Activated CD4-positive, alpha-beta T cell treated with anti-CD3 and anti-CD28 coated beads, Interleukin-2, Interleukin-4, amounts not matched to agents 100 ng/mL and 50 ng/mL, durations not matched to agents 16 hours and 8 hours (primary cell): ENCODE measurements at regions not wholly inside any gene's neighbourhood (a gene's known extent, or its start where the extent isn't known, plus 50 kb on each side); places are given as distances from the start of the nearest gene placed in this dataset.

Experiments
- DNase-seq: peaks from one replicate; pipeline ENCODE4 v3.0.0-alpha.2; 2020; ENCODE audit warnings: low spot score

DNA sequence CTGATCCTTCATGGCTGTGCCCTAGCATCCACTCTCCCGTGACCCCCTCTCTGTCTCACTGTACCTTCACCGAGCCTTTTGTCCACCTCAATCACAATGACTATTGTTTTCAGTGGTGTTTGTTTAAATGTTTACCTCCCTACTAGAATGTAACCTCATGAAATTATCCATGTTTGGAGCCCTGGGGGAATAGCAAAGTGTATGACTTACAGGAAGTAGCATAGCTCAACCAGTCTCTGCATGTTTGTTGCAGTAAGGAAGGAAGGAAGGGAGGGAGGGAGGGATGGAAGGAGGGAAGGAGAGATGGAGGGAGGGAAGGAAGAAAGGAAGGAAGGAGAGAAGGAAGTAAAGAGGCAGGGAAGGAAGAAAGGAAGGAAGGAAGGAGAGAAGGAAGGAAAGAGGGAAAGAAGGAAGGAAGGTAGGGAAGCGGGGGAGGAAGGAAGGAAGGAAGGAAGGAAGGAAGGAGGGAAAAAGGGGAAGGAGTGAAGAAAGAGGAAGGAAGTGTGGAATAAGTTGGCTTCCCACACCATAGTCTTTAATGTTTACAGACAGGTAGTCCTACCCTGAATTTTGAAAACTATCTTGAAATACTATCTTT is 421.4 kb downstream of the COG6 start:
- no peak for DNase-seq

DNA sequence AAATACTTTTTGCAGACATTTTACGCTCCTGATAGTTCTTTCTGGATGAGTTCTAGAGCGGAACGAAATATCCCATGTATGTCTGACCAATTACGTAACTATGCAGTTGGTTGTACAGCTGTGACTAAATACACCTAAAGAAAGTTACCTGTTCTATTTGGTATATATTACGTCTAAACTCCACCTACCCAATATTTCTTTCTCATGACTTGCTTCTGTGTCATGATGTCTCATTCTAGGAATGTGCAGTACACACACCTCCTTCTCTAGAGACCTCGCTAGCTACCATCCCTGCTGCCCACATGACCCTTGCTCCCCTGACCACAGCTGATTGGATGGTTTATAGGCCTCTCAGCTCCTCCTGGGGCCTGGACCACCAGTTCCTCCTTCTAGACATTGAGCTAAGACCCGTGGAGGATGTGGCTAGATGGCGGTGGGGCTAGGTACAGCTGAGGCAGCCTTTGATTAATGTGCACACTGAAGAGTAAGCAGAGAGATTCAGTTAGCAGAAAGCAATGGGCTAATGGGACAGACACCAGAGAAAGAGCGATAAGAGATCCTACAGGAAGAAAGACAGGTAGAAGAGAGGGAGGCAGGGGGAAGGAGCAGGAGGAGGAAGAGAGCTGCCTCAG is 422.1 kb downstream of the COG6 start:
- no peak for DNase-seq

DNA sequence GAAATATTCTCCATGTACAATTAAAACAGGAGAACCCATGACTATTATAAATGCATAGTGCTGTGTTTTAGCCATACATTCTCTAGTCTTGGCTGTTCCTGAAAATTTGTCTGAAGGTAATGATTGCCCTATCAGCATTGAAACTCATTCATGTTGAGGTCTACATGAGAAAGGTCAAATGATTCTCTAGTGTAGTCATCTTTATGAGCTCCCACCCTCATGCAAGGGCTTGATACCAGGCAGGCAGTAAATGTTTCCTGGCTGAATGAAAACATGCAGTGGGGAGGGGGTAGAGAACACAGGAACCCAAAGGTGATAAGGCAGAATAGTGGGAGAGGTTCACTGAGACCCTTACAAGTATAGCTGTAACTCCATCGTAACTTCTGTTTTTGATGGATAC is 424.3 kb downstream of the COG6 start:
- no peak for DNase-seq

- DNase-seq = no peak
Observed at GRCh38 chr13:40080676-40081075, 425.2 kb downstream of the COG6 start.

- DNase-seq = no peak
Observed at GRCh38 chr13:40082639-40083038, 427.2 kb downstream of the COG6 start.

DNA sequence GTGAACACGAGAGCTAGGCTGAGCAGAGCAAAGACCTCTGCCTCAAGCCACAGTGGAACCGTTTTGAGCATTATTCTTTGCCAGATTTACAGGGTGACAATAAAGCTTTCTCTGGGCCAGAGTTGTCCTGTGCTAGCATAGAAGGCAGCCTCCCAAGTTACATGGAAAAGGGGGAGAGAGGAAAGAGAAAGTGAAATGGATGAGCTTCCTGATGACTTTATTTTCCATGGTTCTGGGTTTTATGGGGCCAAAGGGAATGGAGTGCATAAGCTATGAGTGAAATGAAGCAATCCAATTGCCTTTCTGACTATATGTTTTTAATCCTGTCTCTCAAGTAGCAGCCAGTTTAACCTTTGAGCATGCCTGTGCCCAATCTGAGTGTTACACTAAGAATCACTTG is 428.4 kb downstream of the COG6 start:
- DNase-seq = no peak

- DNase-seq = no peak
Observed at GRCh38 chr13:40084934-40085333, 429.5 kb downstream of the COG6 start.

DNA sequence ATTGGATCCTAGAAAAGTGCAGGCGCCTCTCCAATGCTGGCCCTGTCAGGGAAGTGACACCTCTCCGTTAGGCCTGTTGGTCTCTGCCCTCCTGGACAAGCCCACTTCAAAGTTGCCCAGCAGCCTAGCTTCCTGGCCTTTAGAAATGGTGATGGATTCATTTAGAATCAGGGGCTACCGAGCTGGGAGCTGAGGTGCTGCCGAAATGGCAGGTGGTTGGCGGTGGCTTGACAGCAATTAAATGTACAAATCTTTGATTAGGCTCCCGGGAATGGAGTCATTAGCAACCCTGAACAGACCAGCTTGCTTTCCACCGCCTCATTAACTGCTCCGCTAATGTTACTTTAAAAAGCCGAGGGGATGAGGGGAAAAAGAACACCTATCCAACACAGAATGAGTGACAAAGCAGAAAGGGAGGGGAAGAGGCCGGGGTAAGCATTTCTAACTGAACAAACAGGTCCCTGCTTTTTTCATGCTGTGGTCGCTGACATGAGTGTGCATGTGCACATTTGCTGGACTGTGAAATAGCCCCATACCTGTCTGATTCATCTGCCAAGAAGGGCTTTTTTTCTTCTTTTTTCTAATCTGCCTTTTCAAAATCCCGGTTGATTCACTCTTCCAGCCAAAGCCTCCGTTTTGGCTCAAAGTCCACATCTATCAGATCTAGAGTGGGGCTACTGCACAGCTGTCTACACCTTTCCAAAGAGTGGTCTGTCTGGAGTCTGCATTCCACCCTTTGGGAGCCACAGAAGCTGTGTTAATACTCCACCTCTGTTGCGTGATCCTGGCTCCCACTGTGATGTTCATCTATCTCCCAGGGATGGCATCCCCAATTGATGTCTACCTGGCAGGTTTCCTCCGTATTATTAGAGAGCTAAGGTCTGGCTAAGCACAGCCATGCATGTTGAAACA is 431.9 kb downstream of the COG6 start:
- no peak for DNase-seq

DNA sequence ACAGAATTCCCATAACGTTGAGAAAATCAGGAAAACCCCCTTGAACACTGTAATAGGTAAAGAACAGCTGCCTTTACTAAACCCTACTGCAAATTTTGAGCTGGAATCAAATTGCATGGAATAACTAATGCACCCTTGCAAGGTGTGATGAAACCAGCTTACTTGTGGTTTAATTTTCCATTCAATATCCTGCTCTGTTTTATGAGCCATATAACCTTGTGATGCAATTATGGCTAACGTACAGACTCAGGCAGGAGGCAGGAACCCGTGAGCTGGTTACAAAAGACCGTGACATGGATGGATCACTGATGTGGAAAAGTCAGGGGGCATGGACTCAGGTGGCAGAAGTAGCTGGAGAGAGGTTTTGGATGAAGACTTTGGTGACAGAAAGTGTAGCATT is 438.6 kb downstream of the COG6 start:
- no peak for DNase-seq

DNA sequence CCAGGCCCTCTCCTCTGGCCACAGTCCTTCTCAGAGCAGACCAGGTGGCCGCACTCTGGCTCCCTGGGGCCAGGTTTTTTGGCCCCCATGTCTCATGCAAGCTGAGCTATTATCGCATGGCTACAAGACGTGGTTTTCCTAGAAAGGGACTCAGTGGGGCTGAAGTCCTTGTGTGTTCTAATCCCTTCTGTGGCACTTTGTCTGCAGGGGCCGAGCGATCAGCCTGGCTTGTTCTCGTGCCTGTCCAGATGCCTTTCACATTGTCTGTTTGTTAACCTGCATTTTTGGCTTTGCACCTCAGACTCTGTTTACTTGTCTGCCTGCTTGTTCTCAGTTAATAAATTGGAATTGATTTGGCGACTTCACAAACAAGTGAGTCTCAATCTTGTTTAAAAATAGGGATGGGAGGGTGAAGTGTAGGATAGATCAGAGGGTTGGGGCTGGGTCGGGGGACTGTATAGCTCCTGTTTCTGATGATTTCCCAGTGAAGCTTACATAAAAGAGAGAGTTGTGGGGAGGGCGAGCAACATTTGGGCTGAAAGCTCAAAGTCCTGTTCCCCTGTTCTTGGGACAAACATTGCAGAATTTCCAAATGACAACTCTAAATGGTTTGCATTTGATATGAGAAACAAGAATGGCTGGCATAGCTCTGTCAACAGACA is 440.4 kb downstream of the COG6 start:
- no peak for DNase-seq

- peak; percentile 31 for DNase-seq
Observed at GRCh38 chr13:40096357-40096901, 441.0 kb downstream of the COG6 start.

- DNase-seq = no peak
Observed at GRCh38 chr13:40098246-40098645, 442.8 kb downstream of the COG6 start.

DNA sequence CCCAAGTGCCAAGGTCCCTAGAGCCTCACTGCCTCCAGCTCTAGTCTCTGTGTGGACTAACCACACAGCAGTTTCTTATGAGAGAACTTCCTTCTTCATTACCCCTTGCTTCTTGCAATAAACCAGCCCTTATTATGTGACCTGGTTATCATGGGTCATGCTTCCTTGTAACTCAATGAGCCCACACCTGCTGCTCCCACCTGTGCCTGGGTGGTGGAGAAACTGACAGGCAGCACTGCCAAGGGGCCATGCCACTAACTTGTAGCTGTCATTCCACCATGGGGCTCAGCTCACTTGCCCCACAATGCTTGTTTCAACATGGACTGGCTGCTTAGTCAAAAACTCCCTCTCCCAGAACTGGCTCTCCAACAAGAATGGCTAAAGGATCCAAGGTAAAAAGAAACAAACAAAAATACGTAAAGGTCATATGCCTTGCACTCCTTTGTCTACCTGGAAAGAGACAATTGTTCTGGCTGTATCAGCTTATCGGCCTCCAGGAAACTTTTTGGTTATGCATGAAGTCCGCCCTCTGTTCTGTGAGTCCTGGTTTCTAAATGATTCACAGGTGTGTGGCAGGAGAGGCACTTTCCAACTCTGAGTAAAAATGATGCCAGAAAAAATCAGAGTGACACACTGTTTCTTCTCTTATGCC is 446.4 kb downstream of the COG6 start:
- peak; percentile 88 for DNase-seq

GRCh38 chr13:40102360-40102727 is 446.9 kb downstream of the COG6 start:
- DNase-seq = no peak

DNA sequence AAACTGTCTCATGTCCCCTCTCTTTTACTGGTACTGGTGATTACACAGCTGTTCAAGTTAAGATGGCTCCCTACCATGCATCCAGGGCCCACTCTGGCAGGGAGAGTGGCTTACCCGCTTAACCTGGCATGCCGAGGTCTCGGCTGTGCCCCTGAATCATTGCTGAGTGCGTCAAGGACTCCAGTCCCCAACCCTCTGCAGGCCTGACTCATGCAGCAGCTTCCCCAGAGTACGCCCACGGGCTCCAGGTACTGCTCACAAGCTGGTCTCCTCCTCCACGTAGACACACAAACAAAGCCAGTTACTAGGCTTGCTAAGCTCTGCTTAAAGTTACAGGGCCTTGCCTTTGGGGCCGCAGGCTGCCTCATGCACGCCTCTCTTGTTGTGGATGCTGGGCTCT is 447.4 kb downstream of the COG6 start:
- peak; percentile 83 for DNase-seq

DNA sequence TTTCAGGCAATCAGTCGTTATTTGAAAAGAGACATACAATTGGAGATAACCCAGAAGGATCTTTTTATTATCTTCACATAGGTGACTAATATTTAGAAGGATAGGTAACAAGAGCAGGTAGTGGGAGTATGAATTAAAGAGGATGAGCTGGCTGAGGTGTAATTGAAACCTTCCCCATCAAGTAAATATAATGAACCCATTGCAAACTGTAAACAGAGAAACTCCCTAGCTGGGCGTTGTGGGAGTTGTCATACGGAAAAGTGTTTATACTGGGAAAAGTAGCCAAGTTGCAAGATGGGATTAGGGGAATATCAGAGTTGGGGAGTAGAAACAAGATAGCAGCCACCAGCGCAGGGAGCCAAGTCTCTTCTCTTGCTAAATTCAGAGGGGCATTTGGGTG is 448.4 kb downstream of the COG6 start:
- no peak for DNase-seq

DNA sequence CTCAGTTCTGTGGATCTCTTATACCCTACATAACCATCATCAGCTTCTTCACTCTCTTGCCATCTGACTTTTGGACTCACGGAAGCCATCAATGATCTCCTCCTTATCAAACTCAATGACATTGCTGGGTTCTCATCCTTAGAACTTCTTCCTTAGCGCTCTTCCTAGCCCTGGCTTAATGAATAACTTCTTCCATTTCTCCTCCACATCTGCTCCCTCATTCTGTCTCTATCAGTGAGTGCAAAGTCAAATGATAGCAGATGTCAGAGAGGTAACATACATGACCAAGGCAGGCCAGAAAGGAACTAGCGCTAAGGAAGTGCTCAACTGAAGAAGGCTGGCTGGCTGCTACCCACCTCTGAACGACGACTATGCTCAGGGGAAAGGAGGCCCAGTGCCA is 449.8 kb downstream of the COG6 start:
- DNase-seq = no peak

DNA sequence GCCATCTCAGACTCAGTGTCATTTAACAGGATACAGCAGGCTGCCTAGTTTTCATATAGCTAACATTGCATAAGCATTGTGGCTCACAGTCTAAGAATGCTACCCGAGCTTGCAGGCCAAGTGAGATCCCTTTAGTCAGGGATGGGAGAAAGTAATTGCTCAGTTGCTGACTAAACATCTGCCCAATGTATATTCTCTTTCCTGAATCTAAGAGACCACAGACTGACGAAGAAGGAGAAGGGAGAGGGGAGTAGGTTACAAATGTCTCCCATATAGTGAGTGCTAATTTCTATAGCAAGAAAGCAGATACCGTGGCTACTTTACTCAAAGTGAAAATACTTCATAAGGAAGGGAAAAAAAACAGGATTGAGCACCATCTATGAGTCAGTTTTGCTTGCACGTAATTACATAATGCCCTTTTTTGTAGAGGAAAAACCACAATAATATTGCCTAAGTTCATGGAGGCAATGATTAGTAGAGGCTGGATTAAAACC is 453.9 kb downstream of the COG6 start:
- DNase-seq = peak; percentile 69

DNA sequence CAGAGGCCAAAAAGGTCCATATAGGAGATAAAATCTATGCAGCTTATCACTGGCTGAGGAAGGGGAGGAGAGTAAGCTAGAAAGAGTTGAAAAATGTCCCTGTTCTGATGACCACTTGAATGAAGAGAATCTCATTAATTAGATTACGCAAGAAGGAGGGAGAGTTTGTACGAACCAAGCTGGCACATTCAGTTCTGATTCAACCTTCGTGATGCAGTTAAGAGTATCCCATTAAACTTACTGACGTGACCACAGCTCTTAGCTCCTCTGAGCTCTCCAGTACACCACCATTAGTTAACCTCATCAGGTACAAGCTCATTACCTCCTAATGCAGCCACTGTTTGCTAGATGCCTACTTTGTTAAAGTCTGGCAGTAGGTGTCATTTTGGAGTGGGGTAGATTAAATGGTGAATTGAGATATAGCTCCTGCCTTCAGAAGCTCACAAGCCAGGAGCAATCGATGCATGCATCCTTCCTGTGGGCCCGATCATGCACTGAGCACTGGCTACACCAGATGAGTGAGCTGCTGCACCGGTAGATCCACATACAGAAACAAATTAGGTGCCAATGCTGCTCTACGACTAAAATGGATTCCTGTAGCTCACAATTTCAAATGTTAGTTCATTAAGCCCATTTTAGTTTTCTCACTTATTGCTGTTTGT is 458.3 kb downstream of the COG6 start:
- no peak for DNase-seq

- no peak for DNase-seq
Observed at GRCh38 chr13:40114305-40114896, 458.9 kb downstream of the COG6 start.

DNA sequence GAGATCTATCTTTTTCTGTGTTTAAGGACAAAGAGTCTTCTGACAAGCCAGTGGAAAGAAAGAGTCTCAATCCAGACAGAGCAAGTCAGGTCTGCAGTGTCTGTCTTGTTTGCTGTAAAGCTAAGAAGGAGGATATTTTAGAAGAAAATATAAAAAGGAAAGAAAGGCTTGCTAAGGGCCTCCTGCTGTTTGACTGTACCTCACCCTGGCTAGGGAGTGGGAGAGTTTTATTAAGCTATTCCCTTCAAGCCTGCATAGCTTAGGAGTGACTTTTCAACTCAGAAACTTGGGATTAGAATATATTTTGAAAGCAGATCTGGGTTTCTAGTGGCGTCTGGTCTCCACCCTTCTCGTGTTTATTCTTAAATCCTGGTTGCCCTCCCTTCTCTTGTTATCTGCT is 460.0 kb downstream of the COG6 start:
- DNase-seq = no peak
